ENCODE measurements at regions not wholly inside any gene's neighbourhood (a gene's known extent, or its start where the extent isn't known, plus 50 kb on each side); places are given as distances from the start of the nearest gene placed in this dataset.

DNA sequence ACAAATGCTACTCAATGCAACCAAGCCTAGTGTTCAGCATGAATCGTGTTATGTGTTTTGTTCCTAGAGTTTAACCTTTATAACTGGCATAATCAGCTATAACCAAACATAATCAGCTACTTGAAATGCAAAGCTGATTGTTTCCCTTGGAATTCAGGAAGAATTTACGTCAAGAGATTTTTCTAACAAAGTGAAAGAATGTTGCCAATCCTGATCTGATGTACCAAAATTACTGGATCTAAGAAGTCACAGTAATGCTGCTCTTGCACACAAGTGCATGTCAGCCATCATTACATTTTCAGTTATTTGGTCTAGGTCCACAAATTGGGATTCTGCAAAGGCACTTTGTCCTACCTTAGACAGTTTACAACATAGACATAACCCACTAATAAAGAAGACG lies 662.3 kb upstream of the SEMA6A start:
- TF ChIP-seq POLR2AphosphoS5 (IDR thresholded peaks at IDR 0.05) (no peak), POLR2A (IDR thresholded peaks at IDR 0.05) (no peak)
- TF ChIP-seq, protein P1, sequence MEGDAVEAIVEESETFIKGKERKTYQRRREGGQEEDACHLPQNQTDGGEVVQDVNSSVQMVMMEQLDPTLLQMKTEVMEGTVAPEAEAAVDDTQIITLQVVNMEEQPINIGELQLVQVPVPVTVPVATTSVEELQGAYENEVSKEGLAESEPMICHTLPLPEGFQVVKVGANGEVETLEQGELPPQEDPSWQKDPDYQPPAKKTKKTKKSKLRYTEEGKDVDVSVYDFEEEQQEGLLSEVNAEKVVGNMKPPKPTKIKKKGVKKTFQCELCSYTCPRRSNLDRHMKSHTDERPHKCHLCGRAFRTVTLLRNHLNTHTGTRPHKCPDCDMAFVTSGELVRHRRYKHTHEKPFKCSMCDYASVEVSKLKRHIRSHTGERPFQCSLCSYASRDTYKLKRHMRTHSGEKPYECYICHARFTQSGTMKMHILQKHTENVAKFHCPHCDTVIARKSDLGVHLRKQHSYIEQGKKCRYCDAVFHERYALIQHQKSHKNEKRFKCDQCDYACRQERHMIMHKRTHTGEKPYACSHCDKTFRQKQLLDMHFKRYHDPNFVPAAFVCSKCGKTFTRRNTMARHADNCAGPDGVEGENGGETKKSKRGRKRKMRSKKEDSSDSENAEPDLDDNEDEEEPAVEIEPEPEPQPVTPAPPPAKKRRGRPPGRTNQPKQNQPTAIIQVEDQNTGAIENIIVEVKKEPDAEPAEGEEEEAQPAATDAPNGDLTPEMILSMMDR (IDR thresholded peaks at IDR 0.05 in 8 of 11, conservative IDR thresholded peaks at IDR 0.05 in 3 of 11): no peak

Measured in spleen (tissue), 7 donors.